Activated CD8-positive, alpha-beta memory T cell treated with anti-CD3 and anti-CD28 coated beads, Interleukin-2, amount 10 ng/mL, durations not matched to agents 7 days and 5 days (primary cell): ENCODE measurements at regions not wholly inside any gene's neighbourhood (a gene's known extent, or its start where the extent isn't known, plus 50 kb on each side); places are given as distances from the start of the nearest gene placed in this dataset.
A peak's percentile ranks its signal among the peaks of the same experiment; 100 is the strongest.

ENCODE experiments used
- ATAC-seq: fragments of 150-1000 bp; cut with Tn5 transposase; one replicate; pipeline ENCODE4 v1.10.0; 2021; ENCODE audit warnings: moderate library complexity
- CTCF ChIA-PET: fragments of 350-600 bp; sonication (Branson Sonifier 250); formaldehyde crosslinking; loops from one replicate; lab custom pipeline; 2021; ENCODE audit warnings: antibody characterized with exemption; lab: Charles Lee
- DNase-seq: peaks from one replicate; pipeline ENCODE4 v3.0.0-alpha.2; 2020
- H3K27ac Mint-ChIP-seq: one replicate; pipeline ENCODE4 v1.8.0; 2021; ENCODE audit warnings: mild to moderate bottlenecking, mixed read lengths
- H3K27me3 Mint-ChIP-seq: one replicate; pipeline ENCODE4 v1.8.0; 2021; ENCODE audit warnings: mixed read lengths
- H3K36me3 Mint-ChIP-seq: one replicate; pipeline ENCODE4 v1.8.0; 2021; ENCODE audit warnings: mild to moderate bottlenecking, mixed read lengths
- H3K4me1 Mint-ChIP-seq: one replicate; pipeline ENCODE4 v1.8.0; 2021; ENCODE audit warnings: mixed read lengths
- H3K4me3 Mint-ChIP-seq: one replicate; pipeline ENCODE4 v1.8.0; 2021; ENCODE audit warnings: mild to moderate bottlenecking, moderate library complexity, mixed read lengths
- H3K9me3 Mint-ChIP-seq: one replicate; pipeline ENCODE4 v1.8.0; 2022; ENCODE audit warnings: low read depth, mixed read lengths

DNA sequence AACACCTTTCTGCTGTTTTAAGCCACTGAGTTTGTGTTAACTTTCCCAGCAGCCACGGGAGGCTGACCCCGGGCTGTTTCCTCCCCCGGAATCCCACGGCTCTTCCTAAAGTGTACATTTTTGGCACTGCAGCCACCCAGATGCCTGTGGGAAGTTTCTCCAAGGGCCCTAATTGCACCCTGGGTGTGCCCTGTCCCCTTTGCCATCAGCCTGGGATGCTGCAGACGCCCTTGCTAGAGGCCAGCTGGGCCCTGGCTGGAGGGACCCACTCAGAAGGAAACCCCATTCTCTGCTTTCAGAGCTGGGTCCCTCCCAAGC is 883.3 kb downstream of the BRD1 start:
- H3K36me3 Mint-ChIP-seq: no peaks in the 10 kb centered on the region
- no peaks in the 10 kb centered on the region for H3K9me3 Mint-ChIP-seq
- no peak overlapping the region for H3K27ac Mint-ChIP-seq
- CTCF ChIA-PET: no interaction called here
- no peak for ATAC-seq
- no peak overlapping the region for H3K4me3 Mint-ChIP-seq
- peak; percentile 32 for DNase-seq
- H3K4me1 Mint-ChIP-seq: no peaks in the 10 kb centered on the region
- no peaks in the 10 kb centered on the region for H3K27me3 Mint-ChIP-seq

DNA sequence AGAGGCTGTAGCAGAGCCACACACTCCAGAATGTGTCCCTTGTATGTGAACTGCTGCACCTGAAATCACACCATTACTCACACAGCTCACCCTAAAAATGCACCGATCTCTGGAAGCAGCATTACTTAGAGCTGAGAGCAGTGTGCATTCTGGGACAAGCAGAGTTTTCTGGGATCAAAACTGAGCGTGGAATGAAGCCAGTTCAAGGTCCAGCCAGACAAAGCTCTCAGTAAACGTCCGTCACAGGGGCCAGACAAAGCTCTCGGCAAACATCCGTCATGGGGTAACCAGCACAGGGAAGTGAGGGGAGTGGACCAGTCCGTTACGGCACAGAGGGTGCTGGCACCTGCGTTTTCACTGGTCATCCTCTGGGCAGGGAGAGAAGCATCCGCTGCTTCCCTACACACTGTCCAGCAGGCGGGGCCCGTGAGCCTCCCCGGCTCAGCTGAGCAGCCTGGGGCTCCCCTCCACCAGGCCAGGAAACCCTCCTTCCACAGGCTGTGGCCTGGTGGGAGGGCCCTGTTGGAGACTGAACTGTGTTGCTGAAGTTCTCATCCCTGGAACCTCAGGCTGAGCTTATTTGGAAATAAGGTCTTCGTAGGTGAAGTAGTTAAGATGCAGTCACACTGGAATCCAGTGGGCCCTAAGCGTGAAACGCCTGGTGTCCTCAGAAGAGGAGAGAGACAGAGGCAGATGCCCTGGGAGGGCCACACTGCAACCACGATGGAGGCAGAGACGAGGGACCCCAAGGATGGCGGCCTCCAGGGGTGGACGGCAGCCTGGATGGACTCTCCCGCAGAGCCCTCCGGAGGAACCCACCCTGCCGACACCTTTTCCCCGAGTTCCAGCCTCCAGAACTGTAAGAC is 883.9 kb downstream of the BRD1 start:
- no peaks in the 10 kb centered on the region for H3K4me1 Mint-ChIP-seq
- no peaks in the 10 kb centered on the region for H3K9me3 Mint-ChIP-seq
- no peak overlapping the region for H3K4me3 Mint-ChIP-seq
- no peaks in the 10 kb centered on the region for H3K36me3 Mint-ChIP-seq
- no peaks in the 10 kb centered on the region for H3K27me3 Mint-ChIP-seq
- ATAC-seq (no peak), DNase-seq (peak; percentile 34)
- H3K27ac Mint-ChIP-seq: no peak overlapping the region
- CTCF ChIA-PET: no interaction called here

DNA sequence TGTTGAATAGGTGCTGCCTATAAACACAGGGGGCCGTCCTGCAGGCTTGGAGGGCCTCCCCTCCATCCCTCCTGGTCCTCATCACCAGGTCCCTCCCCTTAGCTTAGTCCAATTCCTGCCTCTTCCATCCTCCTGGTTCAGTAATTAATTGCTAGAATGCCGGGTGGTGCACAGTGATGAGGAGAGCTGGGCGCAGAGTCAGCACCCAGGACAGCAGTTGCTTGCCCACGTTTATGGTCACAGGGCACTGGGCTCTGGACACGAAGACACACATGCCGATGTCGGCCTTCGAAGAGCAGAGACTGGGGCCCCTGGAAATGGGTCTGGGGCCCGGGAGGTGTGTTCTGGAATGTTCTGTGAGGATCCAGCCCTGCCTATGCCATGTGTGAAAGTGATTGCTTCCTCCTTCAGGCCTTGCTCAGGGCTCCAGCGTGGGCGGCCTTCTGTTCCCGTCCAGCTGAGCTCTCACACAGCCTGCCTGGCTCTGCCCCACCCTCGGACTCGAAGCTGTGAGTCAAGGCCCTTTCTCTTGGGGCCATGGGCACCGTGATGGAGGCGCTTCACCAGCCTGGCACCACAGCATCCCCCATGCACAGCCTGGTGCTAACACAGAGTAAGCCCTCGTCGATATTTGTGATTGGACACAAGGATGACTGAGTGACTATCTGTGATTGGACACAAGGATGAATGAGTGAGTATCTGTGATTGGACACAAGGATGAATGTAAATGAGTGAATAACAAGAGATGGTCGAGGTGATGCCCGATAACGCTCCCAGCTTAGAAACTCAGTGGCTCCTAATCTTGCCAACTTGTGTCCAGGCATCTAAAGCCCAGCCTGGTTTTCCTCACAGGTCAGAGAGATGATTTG is 884.7 kb downstream of the BRD1 start:
- CTCF ChIA-PET: no interaction called here
- H3K27me3 Mint-ChIP-seq: no peaks in the 10 kb centered on the region
- no peak overlapping the region for H3K4me3 Mint-ChIP-seq
- DNase-seq (peak; percentile 15), ATAC-seq (no peak)
- H3K36me3 Mint-ChIP-seq: no peaks in the 10 kb centered on the region
- no peak overlapping the region for H3K27ac Mint-ChIP-seq
- no peaks in the 10 kb centered on the region for H3K4me1 Mint-ChIP-seq
- no peaks in the 10 kb centered on the region for H3K9me3 Mint-ChIP-seq

DNA sequence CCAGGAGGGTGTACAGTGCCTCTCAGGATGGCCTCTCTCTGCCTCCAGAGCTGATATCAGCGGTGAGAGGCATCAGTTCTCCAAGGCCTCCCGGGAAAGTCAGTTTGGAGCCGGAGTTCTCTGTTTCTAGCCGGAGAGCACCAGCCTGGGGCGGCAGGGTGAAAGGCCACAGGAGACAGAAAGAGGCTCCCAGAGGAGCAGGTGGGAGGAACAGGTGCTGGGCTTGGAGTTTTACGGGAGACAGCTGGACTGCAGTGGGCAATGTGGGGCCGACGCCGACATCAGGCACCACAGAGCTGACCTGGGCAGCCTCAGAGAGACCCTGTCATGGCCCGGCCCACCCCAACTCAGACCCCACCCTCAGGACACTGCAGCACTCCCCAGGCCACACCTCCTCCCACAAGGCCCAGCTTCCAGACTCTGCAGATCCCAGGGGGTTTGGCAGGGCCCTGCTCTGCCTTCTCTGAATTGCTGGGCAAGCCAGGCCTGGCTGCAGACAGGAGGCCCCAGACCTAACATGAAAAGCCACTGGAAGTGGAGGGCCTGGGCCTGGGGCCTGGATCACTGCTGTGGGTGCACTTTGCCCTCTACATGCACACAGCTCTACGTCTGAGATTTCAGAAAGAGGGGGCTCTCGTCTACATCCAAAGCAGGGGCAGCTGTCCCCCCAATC is 885.6 kb downstream of the BRD1 start:
- no peak overlapping the region for H3K27ac Mint-ChIP-seq
- no peak overlapping the region for H3K4me3 Mint-ChIP-seq
- DNase-seq: peak; percentile 15

DNA sequence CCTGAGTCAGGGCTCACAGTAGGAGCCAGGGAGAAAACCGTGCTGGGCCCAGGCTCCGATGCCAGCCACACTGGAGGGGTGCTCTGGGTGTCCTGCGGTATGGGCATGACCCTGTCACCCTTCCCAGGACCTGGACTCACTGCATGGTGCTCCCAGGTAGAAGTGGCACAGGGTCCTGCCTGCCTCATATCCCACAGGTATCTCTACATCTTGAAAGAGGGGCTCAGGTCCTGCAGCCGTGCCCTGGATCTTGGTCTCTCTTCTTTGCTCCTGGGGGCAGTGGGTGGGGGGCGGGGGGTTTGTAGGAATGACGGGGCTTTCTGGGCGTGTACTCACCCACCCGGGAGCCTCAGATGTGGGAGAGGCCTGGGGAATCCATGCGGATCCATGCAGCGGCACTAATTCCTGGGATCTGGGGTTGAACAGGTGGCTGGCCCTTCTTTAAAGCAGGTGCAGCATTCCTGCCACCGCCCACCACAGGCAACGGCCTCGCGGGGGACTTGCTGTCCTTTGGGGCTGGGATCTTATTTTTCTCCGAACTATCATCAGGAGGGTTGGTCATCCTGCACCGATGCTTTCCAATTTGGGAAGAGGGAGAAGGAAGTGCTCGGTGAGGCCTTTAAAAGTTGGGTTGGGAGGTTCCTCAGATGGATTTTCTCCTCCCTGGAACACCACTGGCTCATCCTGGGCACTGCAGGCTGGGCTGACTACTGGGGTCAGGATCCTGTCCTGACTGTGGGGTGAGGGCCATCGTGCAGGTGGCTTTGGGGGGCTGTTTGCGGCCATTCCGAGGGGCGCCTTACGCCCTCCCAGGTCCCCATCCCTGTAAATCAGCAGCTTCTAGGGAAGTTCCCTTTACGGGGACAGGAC is 886.4 kb downstream of the BRD1 start:
- H3K27ac Mint-ChIP-seq: no peak overlapping the region
- CTCF ChIA-PET: no interaction called here
- DNase-seq (peak; percentile 5), ATAC-seq (no peak)
- H3K27me3 Mint-ChIP-seq: no peaks in the 10 kb centered on the region
- H3K4me1 Mint-ChIP-seq: no peaks in the 10 kb centered on the region
- no peaks in the 10 kb centered on the region for H3K36me3 Mint-ChIP-seq
- H3K9me3 Mint-ChIP-seq: no peaks in the 10 kb centered on the region
- H3K4me3 Mint-ChIP-seq: no peak overlapping the region

More for the DNA sequence above, 885.6 kb downstream of the BRD1 start:
- CTCF ChIA-PET: no interaction called here
- Mint-ChIP-seq H3K9me3 (no peaks in the 10 kb centered on the region), H3K4me1 (no peaks in the 10 kb centered on the region), H3K27me3 (no peaks in the 10 kb centered on the region), H3K36me3 (no peaks in the 10 kb centered on the region)
- no peak for ATAC-seq

DNA sequence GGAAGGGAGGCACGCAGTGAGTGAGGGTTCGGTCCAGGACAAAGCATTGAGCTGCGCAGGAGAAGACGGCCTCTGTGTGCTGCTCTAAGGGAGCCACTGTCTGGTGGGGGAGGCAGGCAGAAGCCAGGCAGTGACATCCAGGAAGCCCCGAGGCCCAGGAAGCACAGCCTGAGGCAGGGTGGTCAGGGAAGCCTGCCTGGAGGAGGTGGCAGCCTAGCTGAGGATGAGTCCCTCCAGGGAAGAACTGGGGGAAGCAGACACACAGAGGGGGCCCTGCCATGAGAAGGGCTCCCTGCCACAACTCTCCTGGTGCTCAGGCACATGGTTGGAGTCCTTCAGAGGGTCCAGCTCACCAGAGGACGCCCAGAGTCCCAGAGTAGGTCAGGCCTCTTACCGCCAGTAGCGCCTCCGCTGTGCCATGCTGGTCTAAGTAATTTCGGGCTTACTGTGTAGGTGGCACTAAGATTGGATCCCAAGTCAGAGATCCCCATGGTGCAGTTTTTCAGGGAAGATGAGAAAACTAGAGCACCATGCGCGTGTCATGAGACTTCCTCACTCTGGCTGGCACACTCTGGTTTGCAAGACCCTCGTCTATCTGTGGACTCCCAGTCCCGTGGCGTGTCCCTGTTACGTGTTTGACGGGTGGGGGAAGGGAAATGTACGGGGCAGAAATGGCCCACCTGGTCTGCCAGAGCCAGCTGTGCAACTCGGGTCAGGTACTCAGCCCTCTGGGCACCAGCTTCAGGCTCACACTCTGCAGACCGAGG is 887.2 kb downstream of the BRD1 start:
- ATAC-seq (no peak), DNase-seq (peak; percentile 8)
- H3K4me3 Mint-ChIP-seq: no peak overlapping the region
- no peaks in the 10 kb centered on the region for H3K4me1 Mint-ChIP-seq
- H3K9me3 Mint-ChIP-seq: no peaks in the 10 kb centered on the region
- no peak overlapping the region for H3K27ac Mint-ChIP-seq
- no peaks in the 10 kb centered on the region for H3K27me3 Mint-ChIP-seq
- H3K36me3 Mint-ChIP-seq: no peaks in the 10 kb centered on the region
- CTCF ChIA-PET: no interaction called here

DNA sequence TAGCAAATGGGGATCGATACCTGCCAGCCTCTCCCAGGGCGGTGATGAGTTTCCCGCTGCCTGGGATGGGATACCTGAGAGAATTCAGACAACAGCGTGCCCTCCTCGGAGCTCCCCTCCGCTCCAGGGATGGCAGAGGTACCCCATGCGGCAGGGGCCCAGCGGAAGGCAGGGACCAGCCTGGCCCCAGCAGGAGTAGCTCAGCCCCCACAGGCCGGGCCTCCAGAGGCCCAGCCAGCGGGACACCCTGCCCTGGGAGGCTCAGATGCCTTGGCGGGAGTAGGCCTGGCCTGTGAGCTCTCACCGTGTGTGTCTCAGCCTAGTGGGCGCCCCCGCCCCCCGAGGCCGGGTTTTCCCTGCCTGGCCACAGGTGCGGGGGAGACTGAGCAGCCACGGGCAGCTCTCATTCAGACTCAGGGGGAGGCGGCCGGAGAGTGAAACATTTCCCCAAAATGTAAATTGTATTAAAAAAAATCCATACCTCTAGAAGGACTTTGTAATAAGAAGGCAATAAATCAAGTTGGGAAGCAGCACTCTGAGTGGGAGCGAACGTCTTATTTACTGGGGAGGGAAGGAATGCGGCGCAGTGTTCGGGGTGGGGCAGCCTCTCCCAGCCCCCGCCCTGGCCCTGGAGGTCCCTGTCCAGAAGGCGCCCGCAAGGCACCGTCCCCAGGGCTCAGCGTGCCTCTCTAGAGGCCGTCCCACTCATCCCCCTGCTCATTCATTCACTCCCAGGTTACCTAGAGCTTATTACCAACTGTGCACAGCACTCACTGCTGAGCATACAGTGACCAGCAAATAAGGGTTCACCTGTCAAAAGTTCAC is 888.0 kb downstream of the BRD1 start:
- CTCF ChIA-PET: no interaction called here
- Mint-ChIP-seq H3K27ac (no peak overlapping the region), H3K27me3 (no peaks in the 10 kb centered on the region), H3K4me1 (no peaks in the 10 kb centered on the region), H3K36me3 (no peaks in the 10 kb centered on the region), H3K4me3 (no peak overlapping the region), H3K9me3 (no peaks in the 10 kb centered on the region)
- ATAC-seq: no peak
- DNase-seq: peak; percentile 18

DNA sequence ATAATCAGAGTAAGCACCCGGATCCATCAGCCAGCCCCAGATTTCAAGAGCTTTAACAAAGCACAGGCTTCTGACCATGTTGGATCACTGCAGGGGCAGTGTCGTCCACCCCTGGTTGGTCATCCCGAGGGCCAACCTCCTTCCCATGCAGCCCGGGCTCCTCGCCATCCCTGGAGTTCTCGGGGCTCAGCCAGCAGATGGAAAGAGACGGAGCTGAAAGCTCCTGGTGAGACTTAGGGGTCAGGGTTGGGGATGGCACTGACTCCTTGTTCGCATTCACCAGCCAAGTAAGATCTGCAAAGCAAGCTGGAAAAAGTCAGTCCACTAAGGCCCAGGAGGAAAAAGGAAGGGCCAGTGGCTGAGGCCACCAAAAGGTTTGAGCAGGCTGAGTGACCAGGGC is 888.9 kb downstream of the BRD1 start:
- no peaks in the 10 kb centered on the region for H3K27me3 Mint-ChIP-seq
- H3K9me3 Mint-ChIP-seq: no peaks in the 10 kb centered on the region
- H3K27ac Mint-ChIP-seq: no peak overlapping the region
- ATAC-seq (no peak), DNase-seq (peak; percentile 2)
- CTCF ChIA-PET: no interaction called here
- H3K4me3 Mint-ChIP-seq: no peak overlapping the region
- H3K36me3 Mint-ChIP-seq: no peaks in the 10 kb centered on the region
- H3K4me1 Mint-ChIP-seq: no peaks in the 10 kb centered on the region

DNA sequence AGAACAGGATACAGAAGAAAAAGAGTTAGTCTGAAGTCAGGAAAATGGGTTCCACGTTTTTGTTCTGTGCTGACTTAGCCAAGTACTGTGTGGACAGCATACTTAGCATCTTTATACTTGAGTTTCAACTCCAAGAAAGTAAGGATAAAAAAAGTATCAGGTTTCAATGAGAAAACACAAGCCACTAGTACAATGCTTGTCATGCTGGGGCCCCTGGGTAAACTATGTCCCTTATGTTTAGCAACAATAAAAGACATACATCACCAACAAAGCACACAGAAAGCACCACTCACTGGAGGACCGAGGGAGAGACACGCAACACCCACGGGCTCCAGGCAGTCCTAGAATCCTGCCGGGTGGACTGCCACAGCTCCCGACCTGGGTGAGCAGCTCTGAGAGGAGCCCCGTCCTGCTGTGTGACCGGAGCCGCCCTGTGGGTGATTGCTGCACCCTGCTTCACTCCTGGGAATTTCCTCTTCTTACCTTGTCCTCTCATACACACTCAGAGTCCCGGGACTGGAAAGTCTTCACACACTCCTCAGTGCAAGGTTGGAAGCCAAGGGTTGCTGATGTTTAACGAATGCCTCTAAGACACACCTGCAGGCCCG is 890.5 kb downstream of the BRD1 start:
- no peak overlapping the region for H3K4me3 Mint-ChIP-seq
- no peak for ATAC-seq

DNA sequence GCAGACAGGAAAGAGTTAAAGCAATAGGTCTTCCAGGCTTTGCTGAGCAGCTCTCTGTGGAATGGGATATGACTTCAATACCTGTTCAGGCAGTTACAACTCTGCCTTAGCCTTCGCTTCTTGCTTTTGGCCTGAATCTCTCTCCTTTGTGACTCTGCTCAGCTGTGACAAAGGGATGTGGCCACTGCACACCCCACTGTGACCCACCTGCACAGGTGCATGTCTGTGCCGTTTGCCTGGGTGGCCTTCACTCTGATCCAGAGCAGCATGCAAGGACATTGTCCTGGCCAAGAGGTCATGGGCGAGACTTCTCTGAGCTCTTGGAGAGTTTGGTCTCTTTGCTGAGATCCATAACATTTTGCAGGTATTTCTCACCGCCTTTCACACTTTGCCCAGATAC is 891.3 kb downstream of the BRD1 start:
- CTCF ChIA-PET: no interaction called here
- no peak for ATAC-seq
- Mint-ChIP-seq H3K4me1 (no peaks in the 10 kb centered on the region), H3K27ac (no peak overlapping the region), H3K4me3 (no peak overlapping the region), H3K27me3 (no peaks in the 10 kb centered on the region), H3K9me3 (no peaks in the 10 kb centered on the region), H3K36me3 (no peaks in the 10 kb centered on the region)
- DNase-seq: peak; percentile 7

More for the DNA sequence above, 890.5 kb downstream of the BRD1 start:
- no peaks in the 10 kb centered on the region for H3K4me1 Mint-ChIP-seq
- H3K27ac Mint-ChIP-seq: no peak overlapping the region
- H3K9me3 Mint-ChIP-seq: no peaks in the 10 kb centered on the region
- DNase-seq: peak; percentile 16
- H3K36me3 Mint-ChIP-seq: no peaks in the 10 kb centered on the region
- CTCF ChIA-PET: no interaction called here
- no peaks in the 10 kb centered on the region for H3K27me3 Mint-ChIP-seq

DNA sequence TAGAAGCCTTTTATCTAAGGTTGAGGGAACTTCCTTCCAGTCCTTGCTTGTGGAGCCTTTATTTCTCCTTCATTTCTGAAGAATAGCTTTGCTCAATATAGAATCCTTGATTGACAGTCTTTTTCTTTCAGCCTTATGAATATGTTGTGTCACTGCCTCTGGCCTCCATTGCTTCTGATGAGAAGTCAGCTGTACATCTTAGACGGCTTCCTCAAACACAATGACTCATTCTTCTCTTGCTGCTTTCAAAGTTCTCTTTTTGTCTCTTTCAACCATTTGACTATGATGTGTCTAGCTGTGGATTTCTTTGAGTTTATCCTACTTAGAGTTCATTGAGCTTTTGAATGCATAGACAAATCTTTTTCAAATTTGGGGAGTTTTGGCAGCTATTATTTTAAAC is 893.2 kb downstream of the BRD1 start:
- Mint-ChIP-seq H3K4me3 (no peak overlapping the region), H3K4me1 (no peaks in the 10 kb centered on the region), H3K27me3 (no peaks in the 10 kb centered on the region), H3K27ac (no peak overlapping the region), H3K9me3 (no peaks in the 10 kb centered on the region), H3K36me3 (no peaks in the 10 kb centered on the region)
- ATAC-seq: no peak
- CTCF ChIA-PET: no interaction called here
- no peak for DNase-seq
